ENCODE measurements at regions not wholly inside any gene's neighbourhood (a gene's known extent, or its start where the extent isn't known, plus 50 kb on each side); places are given as distances from the start of the nearest gene placed in this dataset.
A peak's percentile ranks its signal among the peaks of the same experiment; 100 is the strongest.

DNA sequence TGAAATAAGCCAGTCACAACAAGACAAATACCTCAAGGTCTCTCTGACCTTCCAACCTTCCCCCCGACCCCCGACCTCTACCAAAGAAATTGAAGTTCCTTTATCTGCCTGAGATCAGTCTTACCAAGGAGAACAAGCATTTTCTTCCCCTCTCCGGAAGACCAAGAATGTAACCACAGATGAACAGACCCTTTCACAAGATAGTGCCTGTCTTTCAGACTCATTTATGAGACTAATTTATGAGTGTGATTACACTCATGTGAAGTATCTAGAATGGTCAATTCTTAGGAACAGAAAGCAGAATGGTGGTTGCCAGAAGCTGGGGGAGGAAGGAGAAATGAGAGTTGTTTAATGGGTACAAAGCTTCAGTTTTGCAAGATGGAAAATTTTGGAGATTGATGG is 108.9 kb upstream of the MKLN1 start:
- Histone ChIP-seq H3K27me3 (replicated peaks; ENCODE audit: insufficient read depth) (no peaks in the 10 kb centered on the region), H3K4me1 (ENCODE audit: control insufficient read depth in 1 of 2, low read depth in 2 of 2) (peaks cover 12 to 24% of the 10 kb centered on the region in 2 donors), H3K36me3 (no peaks in the 10 kb centered on the region), H3K27ac (peak overlapping the region; percentile 79 to 80), H3K9me3 (no peaks in the 10 kb centered on the region), H3K4me3 (no peak overlapping the region)
- ATAC-seq (ENCODE audit: insufficient number of reproducible peaks, low FRiP score, low read depth): no peak
- TF ChIP-seq CTCF (IDR thresholded peaks at IDR 0.05): no peak
- DNase-seq (ENCODE audit: low spot score): no peak

DNA sequence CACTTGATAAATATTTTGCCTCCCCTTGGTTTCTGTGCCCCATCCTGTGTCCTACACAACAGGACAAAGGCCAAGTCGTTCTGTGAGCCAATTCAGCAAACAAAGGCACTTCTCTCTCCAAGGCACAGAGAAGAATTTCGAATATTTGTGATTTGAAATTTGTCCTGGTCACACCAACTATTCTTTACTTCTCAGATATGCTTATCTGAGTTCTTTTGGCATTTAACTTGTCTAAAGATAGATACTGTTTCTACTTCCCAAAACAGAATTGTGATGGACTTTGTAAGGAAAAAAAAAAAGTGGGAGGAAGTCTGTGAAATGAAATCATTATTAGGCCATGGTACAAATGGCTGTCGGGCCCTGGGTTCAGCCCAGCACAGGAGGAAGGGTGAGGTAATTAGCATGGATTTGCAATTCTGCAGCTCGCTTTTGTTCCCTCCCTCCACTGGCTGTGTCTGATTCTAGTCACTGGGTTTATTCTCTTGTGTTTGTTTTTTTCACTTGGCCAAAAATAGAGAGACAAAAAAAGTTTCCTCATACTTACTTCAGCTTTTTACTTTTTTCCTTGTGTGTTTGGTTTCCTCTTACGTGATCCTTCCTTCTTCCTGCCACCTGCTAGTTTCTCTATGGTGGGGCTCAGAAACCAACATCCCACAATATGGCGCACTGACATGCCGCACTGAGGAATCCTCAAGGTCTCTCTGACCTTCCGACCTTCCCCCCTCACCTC is 108.2 kb upstream of the MKLN1 start:
- Histone ChIP-seq H3K36me3 (no peaks in the 10 kb centered on the region), H3K27me3 (replicated peaks; ENCODE audit: insufficient read depth) (no peaks in the 10 kb centered on the region), H3K27ac (peak overlapping the region; percentile 79 to 80), H3K9me3 (no peaks in the 10 kb centered on the region), H3K4me3 (peak overlapping the region; percentile 15), H3K4me1 (ENCODE audit: control insufficient read depth in 1 of 2, low read depth in 2 of 2) (peaks cover 12 to 24% of the 10 kb centered on the region in 2 donors)
- TF ChIP-seq CTCF (IDR thresholded peaks at IDR 0.05): no peak
- DNase-seq (ENCODE audit: low spot score) (no peak), ATAC-seq (ENCODE audit: insufficient number of reproducible peaks, low FRiP score, low read depth) (peak; percentile 78)

DNA sequence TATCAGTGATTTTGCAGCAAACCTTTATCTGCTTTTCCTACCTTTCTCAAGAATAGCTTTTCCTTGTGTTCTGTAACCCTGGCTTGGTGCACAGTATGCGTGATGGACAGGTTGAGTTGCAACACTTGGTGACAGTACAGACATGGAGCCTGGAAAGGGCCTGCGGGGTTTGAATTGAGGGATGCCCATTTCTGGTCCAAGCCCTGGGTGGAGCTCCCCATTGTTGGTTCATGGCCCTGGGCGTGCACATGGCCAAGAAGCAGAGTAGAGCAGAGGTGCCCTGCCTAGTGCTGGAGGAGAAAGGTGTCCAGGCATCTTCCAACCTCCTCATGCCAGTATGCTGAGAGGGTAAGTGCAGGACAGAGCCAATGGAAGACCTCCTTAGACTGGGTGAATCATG is 106.6 kb upstream of the MKLN1 start:
- Histone ChIP-seq H3K4me3 (no peak overlapping the region), H3K9me3 (no peaks in the 10 kb centered on the region), H3K4me1 (ENCODE audit: control insufficient read depth in 1 of 2, low read depth in 2 of 2) (peaks cover 14 to 24% of the 10 kb centered on the region in 2 donors), H3K27me3 (replicated peaks; ENCODE audit: insufficient read depth) (no peaks in the 10 kb centered on the region), H3K36me3 (no peaks in the 10 kb centered on the region), H3K27ac (no peak overlapping the region)
- ATAC-seq (ENCODE audit: insufficient number of reproducible peaks, low FRiP score, low read depth) (no peak), DNase-seq (ENCODE audit: low spot score) (no peak)
- TF ChIP-seq CTCF (IDR thresholded peaks at IDR 0.05): no peak

GRCh38 chr7:131222171-131222570 is 105.5 kb upstream of the MKLN1 start:
- no peak for TF ChIP-seq CTCF (IDR thresholded peaks at IDR 0.05)

DNA sequence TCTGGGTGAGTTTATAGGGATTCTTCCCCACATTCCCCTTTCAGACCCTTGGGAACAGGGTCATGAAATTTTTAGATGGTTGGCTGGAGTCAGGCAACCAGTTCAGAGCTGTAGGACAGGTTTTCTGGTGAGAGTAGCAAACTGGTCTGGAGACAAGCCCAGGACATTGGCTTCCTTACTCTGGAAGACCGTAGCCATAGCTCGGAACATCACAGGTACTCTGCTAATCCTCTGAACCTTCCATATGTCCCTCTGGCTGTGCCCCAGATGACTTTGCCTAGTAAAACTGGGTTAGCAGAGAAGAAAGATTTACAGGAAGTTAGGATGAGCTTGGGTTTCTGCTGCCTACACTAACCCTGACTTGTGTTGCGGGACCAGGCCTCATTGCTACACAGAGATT is 104.5 kb upstream of the MKLN1 start:
- Histone ChIP-seq H3K4me1 (ENCODE audit: control insufficient read depth in 1 of 2, low read depth in 2 of 2) (peaks cover 18 to 28% of the 10 kb centered on the region in 2 donors), H3K27ac (no peak overlapping the region), H3K9me3 (no peaks in the 10 kb centered on the region), H3K4me3 (no peak overlapping the region), H3K36me3 (no peaks in the 10 kb centered on the region), H3K27me3 (replicated peaks; ENCODE audit: insufficient read depth) (no peaks in the 10 kb centered on the region)
- DNase-seq (ENCODE audit: low spot score) (no peak), ATAC-seq (ENCODE audit: insufficient number of reproducible peaks, low FRiP score, low read depth) (no peak)
- TF ChIP-seq CTCF (IDR thresholded peaks at IDR 0.05): no peak

More at GRCh38 chr7:131222171-131222570, 105.5 kb upstream of the MKLN1 start:
- H3K27me3 ChIP-seq (replicated peaks; ENCODE audit: insufficient read depth): no peaks in the 10 kb centered on the region
- no peak overlapping the region for H3K27ac ChIP-seq
- peaks cover 18 to 30% of the 10 kb centered on the region in 2 donors for H3K4me1 ChIP-seq (ENCODE audit: control insufficient read depth in 1 of 2, low read depth in 2 of 2)
- H3K4me3 ChIP-seq: no peak overlapping the region
- no peaks in the 10 kb centered on the region for H3K9me3 ChIP-seq
- H3K36me3 ChIP-seq: no peaks in the 10 kb centered on the region
- DNase-seq (ENCODE audit: low spot score) (no peak), ATAC-seq (ENCODE audit: insufficient number of reproducible peaks, low FRiP score, low read depth) (no peak)

Data from thoracic aorta (tissue), 2 donors.